DOHH2 (cell line): ENCODE measurements at regions not wholly inside any gene's neighbourhood (a gene's known extent, or its start where the extent isn't known, plus 50 kb on each side); places are given as distances from the start of the nearest gene placed in this dataset.

Experiments used
- H3F3A ChIP-seq: fragments of 200-600 bp; sonication (generic), shearing (Covaris generic); 2 replicates; pipeline ENCODE4 v1.6.0; 2016; ENCODE audit warnings: antibody characterized with exemption, mild to moderate bottlenecking; ENCODE audit not compliant: control insufficient read depth, insufficient read depth
- H3K27ac ChIP-seq: fragments of 200-600 bp; sonication (generic); 2 replicates; pipeline ENCODE4 v1.5.1; 2014; ENCODE audit warnings: low read depth, mild to moderate bottlenecking, low read length, moderate library complexity
- H3K27me3 ChIP-seq: fragments of 200-600 bp; sonication (generic); 2 replicates; pipeline ENCODE4 v1.6.1; 2014; ENCODE audit warnings: mild to moderate bottlenecking, low read length, mixed read lengths; ENCODE audit not compliant: control insufficient read depth
- H3K36me3 ChIP-seq: fragments of 200-600 bp; sonication (generic); 2 replicates; pipeline ENCODE4 v1.6.1; 2014; ENCODE audit warnings: mild to moderate bottlenecking, low read length, moderate library complexity, mixed read lengths; ENCODE audit not compliant: control insufficient read depth
- H3K4me1 ChIP-seq: fragments of 200-600 bp; sonication (generic); 2 replicates; pipeline ENCODE4 v1.6.1; 2014; ENCODE audit warnings: mild to moderate bottlenecking, low read length, mixed read lengths; ENCODE audit not compliant: control insufficient read depth
- H3K4me2 ChIP-seq: fragments of 200-600 bp; sonication (generic); 2 replicates; pipeline ENCODE4 v1.6.0; 2014; ENCODE audit warnings: mild to moderate bottlenecking, low read length, moderate library complexity
- H3K4me3 ChIP-seq: fragments of 200-600 bp; sonication (generic); 2 replicates; pipeline ENCODE4 v1.5.1; 2014; ENCODE audit warnings: mild to moderate bottlenecking, low read length, mixed read lengths
- H3K79me2 ChIP-seq: fragments of 200-600 bp; sonication (generic); 2 replicates; pipeline ENCODE4 v1.6.1; 2014; ENCODE audit warnings: mild to moderate bottlenecking, low read length, mixed read lengths; ENCODE audit not compliant: control insufficient read depth
- H3K9me2 ChIP-seq: fragments of 200-600 bp; sonication (generic); replicated peaks from 2 replicates; pipeline ENCODE4 v1.6.1; 2014; ENCODE audit warnings: mild to moderate bottlenecking, low read length, mixed read lengths; ENCODE audit not compliant: control insufficient read depth
- H3K9me3 ChIP-seq: fragments of 200-600 bp; sonication (generic); 2 replicates; pipeline ENCODE4 v1.6.1; 2014; ENCODE audit warnings: antibody characterized with exemption, low read length, mixed read lengths; ENCODE audit not compliant: control insufficient read depth, insufficient read depth
- H4K20me1 ChIP-seq: fragments of 200-600 bp; sonication (generic); 2 replicates; pipeline ENCODE4 v1.6.0; 2014; ENCODE audit warnings: low read depth, mild to moderate bottlenecking, antibody characterized with exemption, low read length, moderate library complexity; ENCODE audit not compliant: control insufficient read depth, insufficient read depth
- EZH2phosphoT487 ChIP-seq: fragments of 200-600 bp; sonication (generic); IDR thresholded peaks from 2 replicates; pipeline ENCODE4 v1.6.1; 2017; ENCODE audit warnings: borderline replicate concordance, mild to moderate bottlenecking, antibody characterized with exemption, low read length, moderate library complexity, mixed read lengths
- TF ChIP-seq, protein P1 (sequence below): fragments of 200-600 bp; sonication (generic); IDR thresholded peaks from one replicate; pipeline ENCODE4 v1.5.1; 2014; ENCODE audit warnings: antibody characterized with exemption, mild to moderate bottlenecking, low read depth, low read length; ENCODE audit not compliant: poor library complexity, severe bottlenecking

GRCh38 chr5:52132053-52132452, 655.7 kb upstream of the ITGA1 start:
- H3K4me3 ChIP-seq, result no peak overlapping the region
- no peaks in the 10 kb centered on the region for H3K36me3 ChIP-seq
- H3K9me2 ChIP-seq, result no peaks in the 10 kb centered on the region
- no peaks in the 10 kb centered on the region for H3F3A ChIP-seq
- H3K27me3 ChIP-seq, result no peaks in the 10 kb centered on the region
- H3K79me2 ChIP-seq, result no peaks in the 10 kb centered on the region
- no peaks in the 10 kb centered on the region for H4K20me1 ChIP-seq
- no peak for TF ChIP-seq EZH2phosphoT487
- TF ChIP-seq, protein P1, sequence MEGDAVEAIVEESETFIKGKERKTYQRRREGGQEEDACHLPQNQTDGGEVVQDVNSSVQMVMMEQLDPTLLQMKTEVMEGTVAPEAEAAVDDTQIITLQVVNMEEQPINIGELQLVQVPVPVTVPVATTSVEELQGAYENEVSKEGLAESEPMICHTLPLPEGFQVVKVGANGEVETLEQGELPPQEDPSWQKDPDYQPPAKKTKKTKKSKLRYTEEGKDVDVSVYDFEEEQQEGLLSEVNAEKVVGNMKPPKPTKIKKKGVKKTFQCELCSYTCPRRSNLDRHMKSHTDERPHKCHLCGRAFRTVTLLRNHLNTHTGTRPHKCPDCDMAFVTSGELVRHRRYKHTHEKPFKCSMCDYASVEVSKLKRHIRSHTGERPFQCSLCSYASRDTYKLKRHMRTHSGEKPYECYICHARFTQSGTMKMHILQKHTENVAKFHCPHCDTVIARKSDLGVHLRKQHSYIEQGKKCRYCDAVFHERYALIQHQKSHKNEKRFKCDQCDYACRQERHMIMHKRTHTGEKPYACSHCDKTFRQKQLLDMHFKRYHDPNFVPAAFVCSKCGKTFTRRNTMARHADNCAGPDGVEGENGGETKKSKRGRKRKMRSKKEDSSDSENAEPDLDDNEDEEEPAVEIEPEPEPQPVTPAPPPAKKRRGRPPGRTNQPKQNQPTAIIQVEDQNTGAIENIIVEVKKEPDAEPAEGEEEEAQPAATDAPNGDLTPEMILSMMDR, result no peak
- no peak overlapping the region for H3K27ac ChIP-seq
- H3K9me3 ChIP-seq, result no peaks in the 10 kb centered on the region
- H3K4me2 ChIP-seq, result no peak overlapping the region
- no peaks in the 10 kb centered on the region for H3K4me1 ChIP-seq

DNA sequence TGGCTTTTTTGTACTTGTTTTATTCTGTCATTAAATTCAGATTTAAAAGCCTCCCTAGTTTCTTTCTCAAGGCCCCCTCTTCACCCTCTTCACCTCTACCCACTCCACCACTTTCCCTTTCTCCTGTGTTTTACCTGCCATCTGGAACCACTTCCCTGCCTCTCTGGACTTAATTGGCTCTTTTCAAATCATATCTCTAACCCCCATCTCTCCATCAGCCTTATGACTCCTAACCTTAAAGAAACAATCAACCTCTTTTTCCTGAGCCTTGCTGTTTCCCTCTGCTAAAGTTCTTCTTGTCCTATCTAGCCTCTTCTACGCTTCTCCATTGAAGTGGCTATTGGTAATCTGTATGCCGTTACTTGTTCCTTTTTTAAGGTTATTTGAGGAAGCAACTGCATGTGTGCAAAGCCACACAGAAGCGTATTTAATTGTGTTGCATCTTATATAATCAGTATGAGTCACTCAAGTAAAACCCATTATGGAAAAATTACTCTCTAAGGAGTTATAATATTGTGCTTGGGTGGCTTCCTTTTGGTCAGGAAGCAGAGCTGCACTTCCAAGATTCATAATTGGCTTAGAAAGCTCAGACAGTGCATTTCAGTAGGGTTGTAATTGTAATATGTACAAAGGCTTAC, 653.6 kb upstream of the ITGA1 start:
- H3K4me3 ChIP-seq, result no peak overlapping the region
- no peaks in the 10 kb centered on the region for H3K79me2 ChIP-seq
- H3K36me3 ChIP-seq, result no peaks in the 10 kb centered on the region
- H3K9me2 ChIP-seq, result no peaks in the 10 kb centered on the region
- H4K20me1 ChIP-seq, result no peaks in the 10 kb centered on the region
- H3K4me2 ChIP-seq, result no peak overlapping the region
- no peaks in the 10 kb centered on the region for H3K27me3 ChIP-seq
- TF ChIP-seq, protein P1, result no peak
- no peak for TF ChIP-seq EZH2phosphoT487
- no peaks in the 10 kb centered on the region for H3K9me3 ChIP-seq
- no peaks in the 10 kb centered on the region for H3K4me1 ChIP-seq
- H3K27ac ChIP-seq, result no peak overlapping the region
- no peaks in the 10 kb centered on the region for H3F3A ChIP-seq

- no peaks in the 10 kb centered on the region for H3K36me3 ChIP-seq
- no peaks in the 10 kb centered on the region for H3K9me2 ChIP-seq
- H3K79me2 ChIP-seq, result no peaks in the 10 kb centered on the region
- no peak overlapping the region for H3K4me2 ChIP-seq
- no peaks in the 10 kb centered on the region for H4K20me1 ChIP-seq
- TF ChIP-seq, protein P1, result no peak
- no peak for TF ChIP-seq EZH2phosphoT487
- H3K9me3 ChIP-seq, result no peaks in the 10 kb centered on the region
- no peaks in the 10 kb centered on the region for H3K27me3 ChIP-seq
- no peaks in the 10 kb centered on the region for H3K4me1 ChIP-seq
- H3K4me3 ChIP-seq, result no peak overlapping the region
- no peak overlapping the region for H3K27ac ChIP-seq
- H3F3A ChIP-seq, result no peaks in the 10 kb centered on the region
Observed at GRCh38 chr5:52139888-52140615, 647.7 kb upstream of the ITGA1 start.
